ENCODE measurements at regions not wholly inside any gene's neighbourhood (a gene's known extent, or its start where the extent isn't known, plus 50 kb on each side); places are given as distances from the start of the nearest gene placed in this dataset.
"Not testable (repeated sequence)": the region's sequence is repeated elsewhere in the genome, so short reads cannot be mapped to it uniquely, and the experiment has no call there.

- peaks cover 3% of the 10 kb centered on the region; the same call in 1 of the 2 replicates for H3K4me1 ChIP-seq (ENCODE audit: control insufficient read depth, insufficient read depth, low read length)
- no peak overlapping the region for H3K27ac ChIP-seq (ENCODE audit: extremely low read depth, low read depth, low read length)
- TF ChIP-seq, protein P1, sequence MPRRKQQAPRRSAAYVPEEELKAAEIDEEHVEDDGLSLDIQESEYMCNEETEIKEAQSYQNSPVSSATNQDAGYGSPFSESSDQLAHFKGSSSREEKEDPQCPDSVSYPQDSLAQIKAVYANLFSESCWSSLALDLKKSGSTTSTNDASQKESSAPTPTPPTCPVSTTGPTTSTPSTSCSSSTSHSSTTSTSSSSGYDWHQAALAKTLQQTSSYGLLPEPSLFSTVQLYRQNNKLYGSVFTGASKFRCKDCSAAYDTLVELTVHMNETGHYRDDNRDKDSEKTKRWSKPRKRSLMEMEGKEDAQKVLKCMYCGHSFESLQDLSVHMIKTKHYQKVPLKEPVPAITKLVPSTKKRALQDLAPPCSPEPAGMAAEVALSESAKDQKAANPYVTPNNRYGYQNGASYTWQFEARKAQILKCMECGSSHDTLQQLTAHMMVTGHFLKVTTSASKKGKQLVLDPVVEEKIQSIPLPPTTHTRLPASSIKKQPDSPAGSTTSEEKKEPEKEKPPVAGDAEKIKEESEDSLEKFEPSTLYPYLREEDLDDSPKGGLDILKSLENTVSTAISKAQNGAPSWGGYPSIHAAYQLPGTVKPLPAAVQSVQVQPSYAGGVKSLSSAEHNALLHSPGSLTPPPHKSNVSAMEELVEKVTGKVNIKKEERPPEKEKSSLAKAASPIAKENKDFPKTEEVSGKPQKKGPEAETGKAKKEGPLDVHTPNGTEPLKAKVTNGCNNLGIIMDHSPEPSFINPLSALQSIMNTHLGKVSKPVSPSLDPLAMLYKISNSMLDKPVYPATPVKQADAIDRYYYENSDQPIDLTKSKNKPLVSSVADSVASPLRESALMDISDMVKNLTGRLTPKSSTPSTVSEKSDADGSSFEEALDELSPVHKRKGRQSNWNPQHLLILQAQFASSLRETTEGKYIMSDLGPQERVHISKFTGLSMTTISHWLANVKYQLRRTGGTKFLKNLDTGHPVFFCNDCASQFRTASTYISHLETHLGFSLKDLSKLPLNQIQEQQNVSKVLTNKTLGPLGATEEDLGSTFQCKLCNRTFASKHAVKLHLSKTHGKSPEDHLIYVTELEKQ (tag by site-specific recombination; IDR thresholded peaks at IDR 0.05; ENCODE audit: borderline replicate concordance), result no peak
- TF ChIP-seq ZBTB21 (tag by site-specific recombination; IDR thresholded peaks at IDR 0.05) (no peak), ZXDB (tag by site-specific recombination; IDR thresholded peaks at IDR 0.05) (no peak), YY2 (tag by site-specific recombination; IDR thresholded peaks at IDR 0.05) (no peak), ZNF19 (tag by site-specific recombination; IDR thresholded peaks at IDR 0.05; ENCODE audit: low read depth) (no peak), ZNF624 (tag by site-specific recombination; IDR thresholded peaks at IDR 0.05) (no peak)
- ChIA-PET POLR2A (no interaction called here), CTCF (no interaction called here)
- H3K36me3 ChIP-seq (ENCODE audit: control insufficient read depth in 2 of 2, insufficient read depth in 1 of 2, low read length in 2 of 2), result no peaks in the 10 kb centered on the region
- no peaks in the 10 kb centered on the region for H3K9me3 ChIP-seq (ENCODE audit: control insufficient read depth, insufficient read depth, low read depth, low read length)
- H3K4me3 ChIP-seq (ENCODE audit: low read depth, low read length), result no peak overlapping the region
Observed at GRCh38 chrX:52265713-52266112, 81.0 kb downstream of the MAGED4 start.

DNA sequence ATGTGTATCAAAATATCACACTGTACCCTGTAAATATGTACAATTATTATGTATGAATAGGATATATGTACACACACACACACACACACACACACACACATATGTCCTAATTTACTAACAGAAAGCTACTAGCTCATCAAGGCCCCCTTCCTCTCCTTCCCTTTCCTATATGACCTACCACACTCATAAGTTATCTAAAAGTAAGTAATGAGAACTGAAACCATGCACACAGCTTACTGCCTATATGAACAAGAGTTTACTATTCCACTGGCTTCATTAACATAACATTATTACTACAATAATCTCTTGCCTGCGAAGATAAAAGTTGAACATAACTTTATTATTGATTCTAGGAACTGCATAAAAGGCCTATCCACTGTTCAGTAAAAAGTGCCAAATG, 83.8 kb downstream of the MAGED4 start:
- H3K4me3 ChIP-seq (ENCODE audit: low read depth, low read length); POLR2A ChIA-PET; H3K36me3 ChIP-seq (ENCODE audit: control insufficient read depth in 2 of 2, insufficient read depth in 1 of 2, low read length in 2 of 2); H3K9me3 ChIP-seq (ENCODE audit: control insufficient read depth, insufficient read depth, low read depth, low read length); H3K27ac ChIP-seq (ENCODE audit: extremely low read depth, low read depth, low read length); H3K4me1 ChIP-seq (ENCODE audit: control insufficient read depth, insufficient read depth, low read length); CTCF ChIA-PET: not testable (repeated sequence)

DNA sequence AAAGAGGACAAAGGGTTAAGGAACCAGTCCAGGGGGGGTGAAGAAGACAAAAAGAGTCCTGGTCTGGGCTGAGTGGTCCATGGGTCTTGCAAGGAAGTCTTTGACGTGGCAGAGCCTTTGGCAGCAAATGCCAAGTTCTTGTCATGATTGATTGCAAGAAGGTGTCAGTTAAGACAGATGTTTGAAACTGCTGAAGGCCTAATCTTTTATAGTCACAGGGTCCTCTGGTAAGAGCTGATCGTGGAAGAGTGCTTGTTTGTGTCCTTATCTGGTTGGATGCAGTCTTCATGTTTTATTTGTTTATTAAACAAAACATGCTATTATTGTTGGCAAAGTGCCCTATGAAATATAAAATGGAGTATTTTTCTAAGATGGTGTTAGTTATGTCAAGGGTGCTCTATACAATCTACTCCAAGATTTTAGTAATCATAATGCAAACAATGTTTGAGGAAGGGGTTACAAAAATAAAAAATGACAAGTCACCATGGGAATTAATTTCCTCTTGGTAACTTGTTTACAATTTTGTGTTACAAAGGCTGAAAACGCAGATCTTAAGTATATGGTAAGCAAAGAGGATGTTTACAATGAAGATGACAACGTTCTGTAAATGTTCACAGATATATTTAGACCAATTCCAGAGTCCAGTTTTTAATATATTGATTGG, 85.9 kb downstream of the MAGED4 start:
- ChIA-PET POLR2A (no interaction called here), CTCF (interaction anchor here (1.0 kb wide), 1 partner anchor 9 kb away, joined by 3 read pairs; no protein-coding TSS in a partner anchor)
- Histone ChIP-seq H3K9me3 (ENCODE audit: control insufficient read depth, insufficient read depth, low read depth, low read length) (no peaks in the 10 kb centered on the region), H3K4me3 (ENCODE audit: low read depth, low read length) (no peak overlapping the region), H3K4me1 (ENCODE audit: control insufficient read depth, insufficient read depth, low read length) (no peaks in the 10 kb centered on the region), H3K36me3 (ENCODE audit: control insufficient read depth in 2 of 2, insufficient read depth in 1 of 2, low read length in 2 of 2) (no peaks in the 10 kb centered on the region), H3K27ac (ENCODE audit: extremely low read depth, low read depth, low read length) (no peak overlapping the region)
- TF ChIP-seq ZBTB48 (tag by site-specific recombination; IDR thresholded peaks at IDR 0.05), result no peak
- TF ChIP-seq HOXA7 (CRISPR knock-in tag; IDR thresholded peaks at IDR 0.05; ENCODE audit: borderline replicate concordance), result no peak
- TF ChIP-seq ZNF837 (tag by site-specific recombination; IDR thresholded peaks at IDR 0.05), result no peak
- TF ChIP-seq ZNF610 (tag by site-specific recombination; IDR thresholded peaks at IDR 0.05; ENCODE audit: borderline replicate concordance), result no peak
- no peak for TF ChIP-seq ZNF501 (tag by site-specific recombination; IDR thresholded peaks at IDR 0.05)
- TF ChIP-seq ZNF184 (tag by site-specific recombination; IDR thresholded peaks at IDR 0.05), result no peak
- no peak for TF ChIP-seq ZSCAN30 (tag by site-specific recombination; IDR thresholded peaks at IDR 0.05)
- TF ChIP-seq ZSCAN5A (tag by site-specific recombination; IDR thresholded peaks at IDR 0.05), result no peak
- TF ChIP-seq ZNF792 (tag by site-specific recombination; IDR thresholded peaks at IDR 0.05), result no peak
- no peak for TF ChIP-seq HOXC10 (CRISPR knock-in tag; IDR thresholded peaks at IDR 0.05)
- no peak for TF ChIP-seq ZNF24 (tag by site-specific recombination; IDR thresholded peaks at IDR 0.05)
- TF ChIP-seq, protein P2, sequence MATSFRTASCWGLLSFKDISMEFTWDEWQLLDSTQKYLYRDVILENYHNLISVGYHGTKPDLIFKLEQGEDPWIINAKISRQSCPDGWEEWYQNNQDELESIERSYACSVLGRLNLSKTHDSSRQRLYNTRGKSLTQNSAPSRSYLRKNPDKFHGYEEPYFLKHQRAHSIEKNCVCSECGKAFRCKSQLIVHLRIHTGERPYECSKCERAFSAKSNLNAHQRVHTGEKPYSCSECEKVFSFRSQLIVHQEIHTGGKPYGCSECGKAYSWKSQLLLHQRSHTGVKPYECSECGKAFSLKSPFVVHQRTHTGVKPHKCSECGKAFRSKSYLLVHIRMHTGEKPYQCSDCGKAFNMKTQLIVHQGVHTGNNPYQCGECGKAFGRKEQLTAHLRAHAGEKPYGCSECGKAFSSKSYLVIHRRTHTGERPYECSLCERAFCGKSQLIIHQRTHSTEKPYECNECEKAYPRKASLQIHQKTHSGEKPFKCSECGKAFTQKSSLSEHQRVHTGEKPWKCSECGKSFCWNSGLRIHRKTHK (tag by site-specific recombination; IDR thresholded peaks at IDR 0.05), result no peak
- no peak for TF ChIP-seq ZNF350 (tag by site-specific recombination; IDR thresholded peaks at IDR 0.05)
- no peak for TF ChIP-seq ZNF214 (tag by site-specific recombination; IDR thresholded peaks at IDR 0.05; ENCODE audit: borderline replicate concordance)
